SU-DHL-6 (cell line): ENCODE measurements at regions not wholly inside any gene's neighbourhood (a gene's known extent, or its start where the extent isn't known, plus 50 kb on each side); places are given as distances from the start of the nearest gene placed in this dataset.

Source experiments
- CTCF ChIP-seq: fragments of 200-600 bp; sonication (generic); IDR thresholded peaks from one replicate; pipeline ENCODE4 v1.5.1; 2017; ENCODE audit warnings: antibody characterized with exemption, mild to moderate bottlenecking, low read length, moderate library complexity; ENCODE audit not compliant: insufficient read depth, poor library complexity, severe bottlenecking
- EZH2phosphoT487 ChIP-seq: fragments of 200-600 bp; sonication (generic), shearing (Covaris generic); conservative IDR thresholded peaks from 2 replicates; pipeline ENCODE4 v1.6.1; 2018; ENCODE audit warnings: mild to moderate bottlenecking, antibody characterized with exemption, low read length, moderate library complexity, mixed read lengths

GRCh38 chr14:48331421-48331820 lies 656.0 kb upstream of the MDGA2 start:
- TF ChIP-seq CTCF (no peak), EZH2phosphoT487 (no peak)
